HCT116 (cell line): ENCODE measurements at regions not wholly inside any gene's neighbourhood (a gene's known extent, or its start where the extent isn't known, plus 50 kb on each side); places are given as distances from the start of the nearest gene placed in this dataset.

ENCODE experiments used
- ATAC-seq: fragments of 200-7000 bp; cut with Tn5 transposase; 2 replicates; pipeline ENCODE4 v1.9.1; 2020; ENCODE audit warnings: mild to moderate bottlenecking, moderate library complexity
- BruUV-seq: library from RNA; stranded (reverse); fragments of 400-500 nt; replicated peaks from 2 replicates; lab custom pipeline; 2021; lab: Mats Ljungman, UMichigan
- CTCF ChIA-PET: fragments of 300-600 bp; sonication (Branson Sonifier 250); formaldehyde crosslinking; loops from one replicate; lab custom pipeline; 2021; ENCODE audit warnings: antibody characterized with exemption; lab: Charles Lee
- POLR2A ChIA-PET: fragments of 300-600, 350-600 bp; sonication (Branson Sonifier 250); formaldehyde crosslinking; loops from one replicate; lab custom pipeline; 2021; ENCODE audit warnings: antibody characterized with exemption; lab: Charles Lee
- RAD21 ChIA-PET, 2 experiments: fragments of 300-600 bp; sonication (Branson Sonifier 250); formaldehyde crosslinking; loops; one replicate each; lab custom pipeline; 2023; ENCODE audit warnings: low total read pairs in 2 of 2; ENCODE audit not compliant: uncharacterized antibody in 2 of 2, unreplicated experiment in 2 of 2, low non-redundant PET in 1 of 2; lab: Charles Lee
- DNase-seq: peaks from one replicate; pipeline ENCODE4 v3.0.0-alpha.2; 2010; ENCODE audit warnings: low read depth, low spot score
- H2AFZ ChIP-seq: fragments of 200-600 bp; shearing (Covaris generic), sonication (generic); 2 replicates; pipeline ENCODE4 v1.6.1; 2017; ENCODE audit warnings: low read depth, mixed run types, mixed read lengths, antibody characterized with exemption, low read length; ENCODE audit not compliant: poor library complexity, severe bottlenecking
- H3K27ac ChIP-seq: 2 replicates; pipeline ENCODE4 v1.5.1; 2012; ENCODE audit warnings: low read depth, low read length
- H3K27me3 ChIP-seq: fragments of 200-600 bp; sonication (generic); 2 replicates; pipeline ENCODE4 v1.6.1; 2016; ENCODE audit warnings: mixed run types, low read length, mixed read lengths; ENCODE audit not compliant: insufficient read depth
- H3K36me3 ChIP-seq, 2 experiments: fragments of 200-500 bp in 1 of 2; fragments of 200-600 bp in 1 of 2; sonication (Bioruptor generic) in 1 of 2; sonication (generic) in 1 of 2; 2 replicates each; pipeline versions ENCODE4 v1.5.1 to v1.6.1; 2014 to 2016; ENCODE audit warnings: low read length in 2 of 2, inconsistent platforms in 1 of 2, mixed read lengths in 1 of 2, mixed run types in 1 of 2; ENCODE audit not compliant: insufficient read depth in 2 of 2, control insufficient read depth in 1 of 2
- H3K4me1 ChIP-seq, 2 experiments: fragments of 200-600 bp in 1 of 2; sonication (generic) in 1 of 2; 2 replicates each; pipeline versions ENCODE4 v1.5.1 to v1.6.1; 2012 to 2017; ENCODE audit warnings: low read length in 2 of 2, inconsistent platforms in 1 of 2, mild to moderate bottlenecking in 1 of 2, mixed read lengths in 1 of 2, mixed run types in 1 of 2, moderate library complexity in 1 of 2; ENCODE audit not compliant: insufficient read depth in 2 of 2, control insufficient read depth in 1 of 2
- H3K4me2 ChIP-seq: fragments of 200-600 bp; sonication (generic); 2 replicates; pipeline ENCODE4 v1.6.1; 2017; ENCODE audit warnings: mixed run types, low read length, mixed read lengths
- H3K4me3 ChIP-seq, 2 experiments: fragments of 200-600 bp in 1 of 2; sonication (generic) in 1 of 2; replicated peaks in 1 of 2; 2 replicates each; pipeline ENCODE4 v1.5.1; 2011 to 2016; ENCODE audit warnings: low read length in 2 of 2, control low read depth in 1 of 2, low read depth in 1 of 2, mild to moderate bottlenecking in 1 of 2, mixed read lengths in 1 of 2, mixed run types in 1 of 2
- H3K79me2 ChIP-seq: fragments of 200-600 bp; sonication (generic); 2 replicates; pipeline ENCODE4 v1.6.1; 2017; ENCODE audit warnings: mild to moderate bottlenecking, mixed run types, low read length, moderate library complexity, mixed read lengths; ENCODE audit not compliant: insufficient read depth
- H3K9ac ChIP-seq: fragments of 200-600 bp; sonication (generic); 2 replicates; pipeline ENCODE4 v1.6.1; 2016; ENCODE audit warnings: low read length, mixed read lengths
- H3K9me2 ChIP-seq: fragments of 200-600 bp; sonication (generic), shearing (Covaris generic); 2 replicates; pipeline ENCODE4 v1.6.1; 2017; ENCODE audit warnings: mixed run types, mild to moderate bottlenecking, moderate library complexity; ENCODE audit not compliant: insufficient read depth
- H3K9me3 ChIP-seq, 2 experiments: fragments of 200-500 bp in 1 of 2; fragments of 200-600 bp in 1 of 2; sonication (Bioruptor generic) in 1 of 2; sonication (generic) in 1 of 2; 2 replicates each; pipeline ENCODE4 v1.6.1; 2014 to 2017; ENCODE audit warnings: low read length in 2 of 2, mixed read lengths in 2 of 2, inconsistent platforms in 1 of 2, low read depth in 1 of 2, mild to moderate bottlenecking in 1 of 2, mixed run types in 1 of 2, moderate library complexity in 1 of 2; ENCODE audit not compliant: control insufficient read depth in 1 of 2, insufficient read depth in 1 of 2
- H4K20me1 ChIP-seq: fragments of 200-600 bp; sonication (generic), shearing (Covaris generic); 2 replicates; pipeline ENCODE4 v1.6.1; 2017; ENCODE audit warnings: mixed run types, mild to moderate bottlenecking, moderate library complexity; ENCODE audit not compliant: insufficient read depth
- CBX3 ChIP-seq: IDR thresholded peaks from 2 replicates; pipeline ENCODE4 v1.6.1; 2012; ENCODE audit warnings: low read depth
- ELF1 ChIP-seq: IDR thresholded peaks from 2 replicates; pipeline ENCODE4 v1.6.1; 2012; ENCODE audit warnings: low read depth, borderline replicate concordance
- EZH2 ChIP-seq: fragments of 200-600 bp; sonication (generic); IDR thresholded peaks from 2 replicates; pipeline ENCODE4 v1.6.1; 2017; ENCODE audit warnings: antibody characterized with exemption, mixed run types
- EZH2phosphoT487 ChIP-seq: fragments of 200-600 bp; IDR thresholded peaks from 2 replicates; pipeline ENCODE4 v1.6.1; 2018; ENCODE audit warnings: antibody characterized with exemption, borderline replicate concordance
- FOSL1 ChIP-seq: IDR thresholded peaks from 2 replicates; pipeline ENCODE4 v1.6.1; 2012; ENCODE audit warnings: low read depth
- JUND ChIP-seq: IDR thresholded peaks from 2 replicates; pipeline ENCODE4 v1.6.1; 2012
- POLR2A ChIP-seq: IDR thresholded peaks from 2 replicates; pipeline ENCODE4 v1.7.0; 2011; ENCODE audit warnings: borderline replicate concordance; ENCODE audit not compliant: insufficient read depth, insufficient read length; ENCODE audit errors: extremely low read depth
- POLR2AphosphoS5 ChIP-seq: IDR thresholded peaks from 2 replicates; pipeline ENCODE4 v1.6.1; 2011; ENCODE audit warnings: mild to moderate bottlenecking, low read depth, low read length, moderate library complexity
- RAD21 ChIP-seq: IDR thresholded peaks from 2 replicates; pipeline ENCODE4 v1.6.1; 2012; ENCODE audit warnings: low read depth, mild to moderate bottlenecking
- SIN3A ChIP-seq: IDR thresholded peaks from 2 replicates; pipeline ENCODE4 v1.6.1; 2012; ENCODE audit warnings: low read depth
- SP1 ChIP-seq: IDR thresholded peaks from 2 replicates; pipeline ENCODE4 v1.6.1; 2012; ENCODE audit warnings: low read depth
- TCF7L2 ChIP-seq: IDR thresholded peaks from 2 replicates; pipeline ENCODE4 v1.7.0; 2011; ENCODE audit warnings: borderline replicate concordance, inconsistent platforms; ENCODE audit not compliant: insufficient read depth, insufficient read length; ENCODE audit errors: extremely low read depth
- ZFX ChIP-seq: fragments of 450-650 bp; IDR thresholded peaks from 2 replicates; pipeline ENCODE4 v1.6.1; 2017
- intact Hi-C: fragments of 100-400 bp; cut with micrococcal nuclease; formaldehyde crosslinking; loops from 2 replicates; pipeline ENCODE4 v1.10.0; 2022
- TF ChIP-seq, protein P1 (sequence below): IDR thresholded peaks from 2 replicates; pipeline ENCODE4 v1.6.1; 2011; ENCODE audit warnings: mild to moderate bottlenecking, low read length, moderate library complexity; ENCODE audit not compliant: insufficient replicate concordance; ENCODE audit errors: extremely low read depth
- TF ChIP-seq, protein P2 (sequence below): IDR thresholded peaks from 2 replicates; pipeline ENCODE4 v1.6.1; 2012; ENCODE audit warnings: low read depth
- TF ChIP-seq, protein P3 (sequence below): IDR thresholded peaks from 2 replicates; pipeline ENCODE4 v1.6.1; 2012
- TF ChIP-seq, protein P4 (sequence below), 3 experiments: fragments of 200-600 bp in 1 of 3; sonication (generic) in 1 of 3; IDR thresholded peaks in 2 of 3; conservative IDR thresholded peaks in 1 of 3; 2 replicates each; pipeline ENCODE4 v1.5.1; 2012 to 2017; ENCODE audit warnings: low read depth in 2 of 3, low read length in 2 of 3, antibody characterized with exemption in 1 of 3, borderline replicate concordance in 1 of 3, control low read depth in 1 of 3, mild to moderate bottlenecking in 1 of 3, mixed read lengths in 1 of 3, mixed run types in 1 of 3, moderate library complexity in 1 of 3; ENCODE audit not compliant: insufficient read depth in 1 of 3
- TF ChIP-seq, protein P5 (sequence below): IDR thresholded peaks from 2 replicates; pipeline ENCODE4 v1.6.1; 2012

DNA sequence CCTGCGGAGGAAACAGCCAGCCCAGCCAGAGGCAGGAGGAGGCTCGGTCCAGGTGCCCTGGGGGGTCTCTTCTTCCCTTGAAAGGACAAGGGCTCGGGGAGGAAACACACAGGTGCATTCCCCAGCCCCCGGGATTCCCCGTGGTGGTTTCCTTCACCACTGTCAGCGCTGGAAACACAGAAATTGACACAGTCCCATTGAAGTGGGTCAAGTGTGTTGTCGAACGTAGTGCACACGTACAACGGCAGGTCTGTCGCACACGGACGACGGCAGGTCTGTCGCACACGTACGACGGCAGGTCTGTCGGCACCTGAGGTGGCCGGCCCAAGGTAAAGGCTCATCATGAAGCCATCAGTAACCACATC lies 80.9 kb downstream of the DLL1 start:
- Histone ChIP-seq H3K4me3 (no peak overlapping the region), H3K9me3 (no peaks in the 10 kb centered on the region), H3K79me2 (no peaks in the 10 kb centered on the region), H3K9me2 (no peaks in the 10 kb centered on the region), H3K4me1 (no peaks in the 10 kb centered on the region), H2AFZ (no peak overlapping the region), H3K4me2 (no peak overlapping the region), H3K27ac (no peak overlapping the region), H4K20me1 (no peaks in the 10 kb centered on the region), H3K9ac (no peak overlapping the region), H3K36me3 (no peaks in the 10 kb centered on the region), H3K27me3 (peaks cover 9% of the 10 kb centered on the region; the same call in 1 of the 2 replicates)
- no peak for TF ChIP-seq ZFX
- no peak for TF ChIP-seq SP1
- TF ChIP-seq JUND: no peak
- no peak for TF ChIP-seq ELF1
- no peak for TF ChIP-seq EZH2phosphoT487
- TF ChIP-seq RAD21: no peak
- TF ChIP-seq, protein P1, sequence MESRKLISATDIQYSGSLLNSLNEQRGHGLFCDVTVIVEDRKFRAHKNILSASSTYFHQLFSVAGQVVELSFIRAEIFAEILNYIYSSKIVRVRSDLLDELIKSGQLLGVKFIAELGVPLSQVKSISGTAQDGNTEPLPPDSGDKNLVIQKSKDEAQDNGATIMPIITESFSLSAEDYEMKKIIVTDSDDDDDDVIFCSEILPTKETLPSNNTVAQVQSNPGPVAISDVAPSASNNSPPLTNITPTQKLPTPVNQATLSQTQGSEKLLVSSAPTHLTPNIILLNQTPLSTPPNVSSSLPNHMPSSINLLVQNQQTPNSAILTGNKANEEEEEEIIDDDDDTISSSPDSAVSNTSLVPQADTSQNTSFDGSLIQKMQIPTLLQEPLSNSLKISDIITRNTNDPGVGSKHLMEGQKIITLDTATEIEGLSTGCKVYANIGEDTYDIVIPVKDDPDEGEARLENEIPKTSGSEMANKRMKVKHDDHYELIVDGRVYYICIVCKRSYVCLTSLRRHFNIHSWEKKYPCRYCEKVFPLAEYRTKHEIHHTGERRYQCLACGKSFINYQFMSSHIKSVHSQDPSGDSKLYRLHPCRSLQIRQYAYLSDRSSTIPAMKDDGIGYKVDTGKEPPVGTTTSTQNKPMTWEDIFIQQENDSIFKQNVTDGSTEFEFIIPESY: no peak
- TF ChIP-seq POLR2AphosphoS5: no peak
- no peak for TF ChIP-seq TCF7L2
- TF ChIP-seq, protein P2, sequence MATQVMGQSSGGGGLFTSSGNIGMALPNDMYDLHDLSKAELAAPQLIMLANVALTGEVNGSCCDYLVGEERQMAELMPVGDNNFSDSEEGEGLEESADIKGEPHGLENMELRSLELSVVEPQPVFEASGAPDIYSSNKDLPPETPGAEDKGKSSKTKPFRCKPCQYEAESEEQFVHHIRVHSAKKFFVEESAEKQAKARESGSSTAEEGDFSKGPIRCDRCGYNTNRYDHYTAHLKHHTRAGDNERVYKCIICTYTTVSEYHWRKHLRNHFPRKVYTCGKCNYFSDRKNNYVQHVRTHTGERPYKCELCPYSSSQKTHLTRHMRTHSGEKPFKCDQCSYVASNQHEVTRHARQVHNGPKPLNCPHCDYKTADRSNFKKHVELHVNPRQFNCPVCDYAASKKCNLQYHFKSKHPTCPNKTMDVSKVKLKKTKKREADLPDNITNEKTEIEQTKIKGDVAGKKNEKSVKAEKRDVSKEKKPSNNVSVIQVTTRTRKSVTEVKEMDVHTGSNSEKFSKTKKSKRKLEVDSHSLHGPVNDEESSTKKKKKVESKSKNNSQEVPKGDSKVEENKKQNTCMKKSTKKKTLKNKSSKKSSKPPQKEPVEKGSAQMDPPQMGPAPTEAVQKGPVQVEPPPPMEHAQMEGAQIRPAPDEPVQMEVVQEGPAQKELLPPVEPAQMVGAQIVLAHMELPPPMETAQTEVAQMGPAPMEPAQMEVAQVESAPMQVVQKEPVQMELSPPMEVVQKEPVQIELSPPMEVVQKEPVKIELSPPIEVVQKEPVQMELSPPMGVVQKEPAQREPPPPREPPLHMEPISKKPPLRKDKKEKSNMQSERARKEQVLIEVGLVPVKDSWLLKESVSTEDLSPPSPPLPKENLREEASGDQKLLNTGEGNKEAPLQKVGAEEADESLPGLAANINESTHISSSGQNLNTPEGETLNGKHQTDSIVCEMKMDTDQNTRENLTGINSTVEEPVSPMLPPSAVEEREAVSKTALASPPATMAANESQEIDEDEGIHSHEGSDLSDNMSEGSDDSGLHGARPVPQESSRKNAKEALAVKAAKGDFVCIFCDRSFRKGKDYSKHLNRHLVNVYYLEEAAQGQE: no peak
- TF ChIP-seq EZH2: no peak
- no peak for TF ChIP-seq CBX3
- TF ChIP-seq SIN3A: no peak
- TF ChIP-seq, protein P3, sequence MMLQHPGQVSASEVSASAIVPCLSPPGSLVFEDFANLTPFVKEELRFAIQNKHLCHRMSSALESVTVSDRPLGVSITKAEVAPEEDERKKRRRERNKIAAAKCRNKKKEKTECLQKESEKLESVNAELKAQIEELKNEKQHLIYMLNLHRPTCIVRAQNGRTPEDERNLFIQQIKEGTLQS: no peak
- TF ChIP-seq, protein P4, sequence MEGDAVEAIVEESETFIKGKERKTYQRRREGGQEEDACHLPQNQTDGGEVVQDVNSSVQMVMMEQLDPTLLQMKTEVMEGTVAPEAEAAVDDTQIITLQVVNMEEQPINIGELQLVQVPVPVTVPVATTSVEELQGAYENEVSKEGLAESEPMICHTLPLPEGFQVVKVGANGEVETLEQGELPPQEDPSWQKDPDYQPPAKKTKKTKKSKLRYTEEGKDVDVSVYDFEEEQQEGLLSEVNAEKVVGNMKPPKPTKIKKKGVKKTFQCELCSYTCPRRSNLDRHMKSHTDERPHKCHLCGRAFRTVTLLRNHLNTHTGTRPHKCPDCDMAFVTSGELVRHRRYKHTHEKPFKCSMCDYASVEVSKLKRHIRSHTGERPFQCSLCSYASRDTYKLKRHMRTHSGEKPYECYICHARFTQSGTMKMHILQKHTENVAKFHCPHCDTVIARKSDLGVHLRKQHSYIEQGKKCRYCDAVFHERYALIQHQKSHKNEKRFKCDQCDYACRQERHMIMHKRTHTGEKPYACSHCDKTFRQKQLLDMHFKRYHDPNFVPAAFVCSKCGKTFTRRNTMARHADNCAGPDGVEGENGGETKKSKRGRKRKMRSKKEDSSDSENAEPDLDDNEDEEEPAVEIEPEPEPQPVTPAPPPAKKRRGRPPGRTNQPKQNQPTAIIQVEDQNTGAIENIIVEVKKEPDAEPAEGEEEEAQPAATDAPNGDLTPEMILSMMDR (IDR thresholded peaks at IDR 0.05 in 2 of 3, conservative IDR thresholded peaks at IDR 0.05 in 1 of 3; ENCODE audit: borderline replicate concordance in 1 of 3, insufficient read depth in 1 of 3, low read depth in 2 of 3, low read length in 2 of 3): no peak
- TF ChIP-seq POLR2A: no peak
- TF ChIP-seq, protein P5, sequence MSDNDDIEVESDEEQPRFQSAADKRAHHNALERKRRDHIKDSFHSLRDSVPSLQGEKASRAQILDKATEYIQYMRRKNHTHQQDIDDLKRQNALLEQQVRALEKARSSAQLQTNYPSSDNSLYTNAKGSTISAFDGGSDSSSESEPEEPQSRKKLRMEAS: no peak
- TF ChIP-seq FOSL1: no peak
- ChIA-PET CTCF (no interaction called here), POLR2A (no interaction called here), RAD21 (no interaction called here)
- no TSS peak for BruUV-seq
- ATAC-seq (no peak), DNase-seq (no peak)
- intact Hi-C loops: no loop called here
